ENCODE measurements at regions not wholly inside any gene's neighbourhood (a gene's known extent, or its start where the extent isn't known, plus 50 kb on each side); places are given as distances from the start of the nearest gene placed in this dataset.

- H2AFZ ChIP-seq (replicated peaks), result no peak overlapping the region
- no peaks in the 10 kb centered on the region for H3K36me3 Mint-ChIP-seq
- DNase-seq (ENCODE audit: low spot score), result no peak
- no peaks in the 10 kb centered on the region for H3K4me1 Mint-ChIP-seq
- H3K4me1 ChIP-seq, result no peaks in the 10 kb centered on the region
- H3K36me3 ChIP-seq, result no peaks in the 10 kb centered on the region
- no peaks in the 10 kb centered on the region for H3K9me3 ChIP-seq (ENCODE audit: low read depth)
- H3K27me3 Mint-ChIP-seq (ENCODE audit: insufficient read depth, low read depth), result peaks cover 2% of the 10 kb centered on the region
- no peaks in the 10 kb centered on the region for H4K20me1 ChIP-seq (ENCODE audit: low read depth)
- H3K9ac ChIP-seq, result no peak overlapping the region
- no peak overlapping the region for H3K4me3 ChIP-seq
- H3K4me3 Mint-ChIP-seq, result no peak overlapping the region
- H3F3A ChIP-seq (ENCODE audit: low read depth), result no peaks in the 10 kb centered on the region
- H3K9me3 Mint-ChIP-seq, result peaks cover 2% of the 10 kb centered on the region
- H3K4me2 ChIP-seq, result no peak overlapping the region
- no peak overlapping the region for H3K27ac Mint-ChIP-seq
- TF ChIP-seq CTCF (IDR thresholded peaks at IDR 0.05) (no peak), EZH2 (IDR thresholded peaks at IDR 0.05) (no peak), EZH2phosphoT487 (IDR thresholded peaks at IDR 0.05) (no peak)
- no peaks in the 10 kb centered on the region for H3K79me2 ChIP-seq (ENCODE audit: low read depth)
- no peak overlapping the region for H3K27ac ChIP-seq
- no peaks in the 10 kb centered on the region for H3K27me3 ChIP-seq
Observed at GRCh38 chr3:26171006-26171405, 381.1 kb downstream of the OXSM start.

- no peaks in the 10 kb centered on the region for H3K79me2 ChIP-seq (ENCODE audit: low read depth)
- no peaks in the 10 kb centered on the region for H3F3A ChIP-seq (ENCODE audit: low read depth)
- peaks cover 6% of the 10 kb centered on the region for H3K27me3 Mint-ChIP-seq (ENCODE audit: insufficient read depth, low read depth)
- no peak for DNase-seq (ENCODE audit: low spot score)
- H3K4me2 ChIP-seq, result no peak overlapping the region
- H3K4me1 Mint-ChIP-seq, result no peaks in the 10 kb centered on the region
- no peaks in the 10 kb centered on the region for H3K4me1 ChIP-seq
- peaks cover 13% of the 10 kb centered on the region for H3K9me3 Mint-ChIP-seq
- peaks cover 6% of the 10 kb centered on the region for H3K9me3 ChIP-seq (ENCODE audit: low read depth)
- no peaks in the 10 kb centered on the region for H3K36me3 Mint-ChIP-seq
- no peak overlapping the region for H3K27ac ChIP-seq
- H2AFZ ChIP-seq (replicated peaks), result no peak overlapping the region
- H4K20me1 ChIP-seq (ENCODE audit: low read depth), result no peaks in the 10 kb centered on the region
- no peaks in the 10 kb centered on the region for H3K27me3 ChIP-seq
- no peak overlapping the region for H3K9ac ChIP-seq
- no peak overlapping the region for H3K27ac Mint-ChIP-seq
- no peak overlapping the region for H3K4me3 Mint-ChIP-seq
- no peak overlapping the region for H3K4me3 ChIP-seq
- TF ChIP-seq CTCF (IDR thresholded peaks at IDR 0.05) (no peak), EZH2 (IDR thresholded peaks at IDR 0.05) (no peak), EZH2phosphoT487 (IDR thresholded peaks at IDR 0.05) (no peak)
- H3K36me3 ChIP-seq, result no peaks in the 10 kb centered on the region
Observed at GRCh38 chr3:26191556-26191955, 401.7 kb downstream of the OXSM start.

GRCh38 chr3:26193558-26193957 is 403.7 kb downstream of the OXSM start:
- no peak overlapping the region for H3K27ac ChIP-seq
- H3K27me3 ChIP-seq, result no peaks in the 10 kb centered on the region
- no peaks in the 10 kb centered on the region for H3F3A ChIP-seq (ENCODE audit: low read depth)
- peaks cover 13% of the 10 kb centered on the region for H3K9me3 Mint-ChIP-seq
- H3K27me3 Mint-ChIP-seq (ENCODE audit: insufficient read depth, low read depth), result peaks cover 6% of the 10 kb centered on the region
- H2AFZ ChIP-seq (replicated peaks), result no peak overlapping the region
- DNase-seq (ENCODE audit: low spot score), result no peak
- H3K36me3 ChIP-seq, result no peaks in the 10 kb centered on the region
- no peak overlapping the region for H3K4me2 ChIP-seq
- H3K4me1 Mint-ChIP-seq, result no peaks in the 10 kb centered on the region
- H3K36me3 Mint-ChIP-seq, result no peaks in the 10 kb centered on the region
- H3K9me3 ChIP-seq (ENCODE audit: low read depth), result peaks cover 6% of the 10 kb centered on the region
- no peak overlapping the region for H3K4me3 ChIP-seq
- no peaks in the 10 kb centered on the region for H3K79me2 ChIP-seq (ENCODE audit: low read depth)
- no peak overlapping the region for H3K27ac Mint-ChIP-seq
- H3K4me1 ChIP-seq, result no peaks in the 10 kb centered on the region
- no peak overlapping the region for H3K4me3 Mint-ChIP-seq
- TF ChIP-seq EZH2phosphoT487 (IDR thresholded peaks at IDR 0.05) (no peak), CTCF (IDR thresholded peaks at IDR 0.05) (no peak), EZH2 (IDR thresholded peaks at IDR 0.05) (no peak)
- H4K20me1 ChIP-seq (ENCODE audit: low read depth), result no peaks in the 10 kb centered on the region
- H3K9ac ChIP-seq, result no peak overlapping the region
